Upper lobe of left lung (tissue), 4 donors: ENCODE measurements at regions not wholly inside any gene's neighbourhood (a gene's known extent, or its start where the extent isn't known, plus 50 kb on each side); places are given as distances from the start of the nearest gene placed in this dataset.

Experiments
- POLR2A ChIP-seq, 4 donors: fragments of 450-650 bp; IDR thresholded peaks; one replicate each; pipeline ENCODE4 v1.5.1; 2016 to 2017; ENCODE audit warnings: antibody characterized with exemption in 4 of 4, mild to moderate bottlenecking in 2 of 4
- POLR2AphosphoS5 ChIP-seq, 2 donors: sonication (generic); formaldehyde crosslinking; IDR thresholded peaks; one replicate each; pipeline ENCODE4 v1.5.1; 2017; ENCODE audit warnings: antibody characterized with exemption in 2 of 2
- TF ChIP-seq, protein P1 (sequence below), 6 experiments: fragments of 450-650 bp in 4 of 6; fragments of 200-600 bp in 2 of 6; sonication (generic) in 2 of 6; IDR thresholded peaks; one replicate each; pipeline ENCODE4 v1.5.1; 2016 to 2019; ENCODE audit warnings: antibody characterized with exemption in 6 of 6

DNA sequence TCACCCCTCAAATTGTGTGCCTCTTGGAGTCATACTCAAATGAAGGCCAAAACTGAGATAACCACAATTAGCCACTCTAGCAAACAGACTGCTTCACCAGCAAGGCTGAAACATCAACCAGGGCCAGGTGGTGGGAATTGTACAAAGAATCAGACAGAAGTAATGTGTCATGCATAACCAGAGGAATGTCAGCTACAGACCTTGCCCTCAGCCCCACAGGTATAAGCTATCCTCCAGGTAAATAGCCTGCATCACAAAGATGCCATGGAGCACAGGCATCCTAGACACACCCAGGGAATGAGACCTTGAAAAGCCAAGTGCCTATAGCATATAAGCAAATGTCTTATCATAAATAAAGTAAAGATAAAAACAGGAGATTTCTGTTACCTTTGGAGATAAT, 242.7 kb downstream of the CETN3 start:
- TF ChIP-seq, protein P1, sequence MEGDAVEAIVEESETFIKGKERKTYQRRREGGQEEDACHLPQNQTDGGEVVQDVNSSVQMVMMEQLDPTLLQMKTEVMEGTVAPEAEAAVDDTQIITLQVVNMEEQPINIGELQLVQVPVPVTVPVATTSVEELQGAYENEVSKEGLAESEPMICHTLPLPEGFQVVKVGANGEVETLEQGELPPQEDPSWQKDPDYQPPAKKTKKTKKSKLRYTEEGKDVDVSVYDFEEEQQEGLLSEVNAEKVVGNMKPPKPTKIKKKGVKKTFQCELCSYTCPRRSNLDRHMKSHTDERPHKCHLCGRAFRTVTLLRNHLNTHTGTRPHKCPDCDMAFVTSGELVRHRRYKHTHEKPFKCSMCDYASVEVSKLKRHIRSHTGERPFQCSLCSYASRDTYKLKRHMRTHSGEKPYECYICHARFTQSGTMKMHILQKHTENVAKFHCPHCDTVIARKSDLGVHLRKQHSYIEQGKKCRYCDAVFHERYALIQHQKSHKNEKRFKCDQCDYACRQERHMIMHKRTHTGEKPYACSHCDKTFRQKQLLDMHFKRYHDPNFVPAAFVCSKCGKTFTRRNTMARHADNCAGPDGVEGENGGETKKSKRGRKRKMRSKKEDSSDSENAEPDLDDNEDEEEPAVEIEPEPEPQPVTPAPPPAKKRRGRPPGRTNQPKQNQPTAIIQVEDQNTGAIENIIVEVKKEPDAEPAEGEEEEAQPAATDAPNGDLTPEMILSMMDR (IDR thresholded peaks at IDR 0.05) = no peak
- TF ChIP-seq POLR2A (IDR thresholded peaks at IDR 0.05) = no peak
- TF ChIP-seq POLR2AphosphoS5 (IDR thresholded peaks at IDR 0.05) = no peak
